Keratinocyte (primary cell): ENCODE measurements at regions not wholly inside any gene's neighbourhood (a gene's known extent, or its start where the extent isn't known, plus 50 kb on each side); places are given as distances from the start of the nearest gene placed in this dataset.

Source experiments
- DNase-seq: peaks from one replicate; pipeline ENCODE4 v3.0.0-alpha.2; 2011; ENCODE audit warnings: low read depth, missing footprints, low spot score
- FAIRE-seq: peaks from 2 replicates; lab custom pipeline; 2011; peaks lifted over from hg19 to GRCh38; lab: Jason Lieb, UNC
- H2AFZ ChIP-seq: 2 replicates; pipeline ENCODE4 v1.6.0; 2012; ENCODE audit warnings: low read length, control low read depth, inconsistent platforms; ENCODE audit not compliant: control insufficient read depth
- H3K27ac ChIP-seq: 2 replicates; pipeline ENCODE4 v1.5.1; 2011; ENCODE audit warnings: low read length; ENCODE audit not compliant: control insufficient read depth, insufficient read depth
- H3K27me3 ChIP-seq: 3 replicates; pipeline ENCODE4 v1.6.0; 2011; ENCODE audit warnings: low read length; ENCODE audit not compliant: control insufficient read depth, insufficient read depth; ENCODE audit errors: extremely low read depth
- H3K36me3 ChIP-seq, 2 experiments: 2 replicates in 1 of 2; 3 replicates in 1 of 2; pipeline ENCODE4 v1.5.1; 2011; ENCODE audit warnings: low read length in 2 of 2, mild to moderate bottlenecking in 1 of 2; ENCODE audit not compliant: control insufficient read depth in 2 of 2, insufficient read depth in 2 of 2; ENCODE audit errors: extremely low read depth in 1 of 2
- H3K4me1 ChIP-seq: 3 replicates; pipeline ENCODE4 v1.5.1; 2011; ENCODE audit warnings: low read length; ENCODE audit not compliant: control insufficient read depth, insufficient read depth; ENCODE audit errors: extremely low read depth
- H3K4me2 ChIP-seq: 3 replicates; pipeline ENCODE4 v1.6.0; 2011; ENCODE audit warnings: low read depth, low read length; ENCODE audit not compliant: control insufficient read depth, insufficient read depth; ENCODE audit errors: extremely low read depth
- H3K4me3 ChIP-seq, 3 experiments: fragments of 200-600 bp in 1 of 3; sonication (generic) in 1 of 3; 2 replicates in 2 of 3; 3 replicates in 1 of 3; pipeline ENCODE4 v1.5.1; 2011 to 2016; ENCODE audit warnings: low read length in 3 of 3, mild to moderate bottlenecking in 3 of 3, control low read depth in 2 of 3, inconsistent platforms in 1 of 3, low read depth in 1 of 3, mixed read lengths in 1 of 3, mixed run types in 1 of 3, moderate library complexity in 1 of 3; ENCODE audit not compliant: control insufficient read depth in 2 of 3, insufficient read depth in 2 of 3; ENCODE audit errors: extremely low read depth in 1 of 3
- H3K79me2 ChIP-seq: 2 replicates; pipeline ENCODE4 v1.6.0; 2012; ENCODE audit warnings: low read length; ENCODE audit not compliant: control insufficient read depth, insufficient read depth
- H3K9ac ChIP-seq: 3 replicates; pipeline ENCODE4 v1.6.0; 2011; ENCODE audit warnings: low read length; ENCODE audit not compliant: control insufficient read depth, insufficient read depth; ENCODE audit errors: extremely low read depth
- H3K9me1 ChIP-seq: 3 replicates; pipeline ENCODE4 v1.6.0; 2011; ENCODE audit warnings: low read length; ENCODE audit not compliant: control insufficient read depth, insufficient read depth; ENCODE audit errors: extremely low read depth
- H3K9me3 ChIP-seq: 2 replicates; pipeline ENCODE4 v1.5.1; 2012; ENCODE audit warnings: low read depth, low read length; ENCODE audit not compliant: control insufficient read depth
- H4K20me1 ChIP-seq: 3 replicates; pipeline ENCODE4 v1.6.0; 2011; ENCODE audit warnings: low read length; ENCODE audit not compliant: control insufficient read depth, insufficient read depth; ENCODE audit errors: extremely low read depth
- EZH2 ChIP-seq: IDR thresholded peaks from one replicate; pipeline ENCODE4 v1.6.1; 2012; ENCODE audit warnings: inconsistent platforms, mild to moderate bottlenecking, low read length, moderate library complexity
- dilution Hi-C: fragments of 300-500 bp; cut with MboI; formaldehyde crosslinking; loops from one replicate; pipeline ENCODE4 v1.7.0; 2020; ENCODE audit warnings: low sequenced_read_pairs; ENCODE audit not compliant: extremely low pct_ligation_motif_present
- TF ChIP-seq, protein P1 (sequence below), 3 experiments: IDR thresholded peaks in 1 of 3; conservative IDR thresholded peaks in 1 of 3; optimal IDR thresholded peaks in 1 of 3; 2 replicates in 2 of 3; 3 replicates in 1 of 3; pipeline versions ENCODE3 to v1.5.1; 2011; ENCODE audit warnings: low read length in 3 of 3, mild to moderate bottlenecking in 3 of 3, moderate library complexity in 2 of 3, control low read depth in 1 of 3, inconsistent platforms in 1 of 3; ENCODE audit not compliant: insufficient read depth in 2 of 3; ENCODE audit errors: extremely low read depth in 1 of 3

DNA sequence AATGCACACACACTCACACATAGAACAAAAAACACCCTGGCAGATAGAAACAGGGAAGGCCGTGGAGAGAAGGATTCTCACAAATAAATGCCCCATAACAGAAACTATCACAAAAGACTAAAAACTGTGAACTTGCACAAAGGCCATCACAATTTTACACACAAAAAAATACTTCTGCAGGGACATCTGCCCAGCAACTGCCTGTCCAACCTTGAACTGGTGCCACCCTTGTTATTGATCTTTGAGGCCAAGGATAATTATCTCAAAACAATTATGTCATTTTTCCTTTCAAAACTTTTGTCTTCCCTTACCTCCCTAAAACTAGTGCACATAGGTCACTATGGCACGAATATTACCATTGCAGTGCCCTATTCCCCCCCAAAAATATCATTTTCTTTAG, 143.8 kb upstream of the KCTD3 start:
- Histone ChIP-seq H3K9ac (no peak overlapping the region), H3K79me2 (no peaks in the 10 kb centered on the region), H3K9me1 (no peaks in the 10 kb centered on the region), H3K36me3 (no peaks in the 10 kb centered on the region), H3K27me3 (no peaks in the 10 kb centered on the region), H3K27ac (no peak overlapping the region), H3K9me3 (no peaks in the 10 kb centered on the region), H4K20me1 (no peaks in the 10 kb centered on the region), H3K4me2 (no peak overlapping the region), H3K4me1 (no peaks in the 10 kb centered on the region), H2AFZ (no peak overlapping the region), H3K4me3 (no peak overlapping the region)
- TF ChIP-seq, protein P1, sequence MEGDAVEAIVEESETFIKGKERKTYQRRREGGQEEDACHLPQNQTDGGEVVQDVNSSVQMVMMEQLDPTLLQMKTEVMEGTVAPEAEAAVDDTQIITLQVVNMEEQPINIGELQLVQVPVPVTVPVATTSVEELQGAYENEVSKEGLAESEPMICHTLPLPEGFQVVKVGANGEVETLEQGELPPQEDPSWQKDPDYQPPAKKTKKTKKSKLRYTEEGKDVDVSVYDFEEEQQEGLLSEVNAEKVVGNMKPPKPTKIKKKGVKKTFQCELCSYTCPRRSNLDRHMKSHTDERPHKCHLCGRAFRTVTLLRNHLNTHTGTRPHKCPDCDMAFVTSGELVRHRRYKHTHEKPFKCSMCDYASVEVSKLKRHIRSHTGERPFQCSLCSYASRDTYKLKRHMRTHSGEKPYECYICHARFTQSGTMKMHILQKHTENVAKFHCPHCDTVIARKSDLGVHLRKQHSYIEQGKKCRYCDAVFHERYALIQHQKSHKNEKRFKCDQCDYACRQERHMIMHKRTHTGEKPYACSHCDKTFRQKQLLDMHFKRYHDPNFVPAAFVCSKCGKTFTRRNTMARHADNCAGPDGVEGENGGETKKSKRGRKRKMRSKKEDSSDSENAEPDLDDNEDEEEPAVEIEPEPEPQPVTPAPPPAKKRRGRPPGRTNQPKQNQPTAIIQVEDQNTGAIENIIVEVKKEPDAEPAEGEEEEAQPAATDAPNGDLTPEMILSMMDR (optimal IDR thresholded peaks at IDR 0.05 in 1 of 3, IDR thresholded peaks at IDR 0.05 in 1 of 3, conservative IDR thresholded peaks at IDR 0.05 in 1 of 3; ENCODE audit: extremely low read depth in 1 of 3, insufficient read depth in 2 of 3, low read length in 3 of 3) = no peak
- TF ChIP-seq EZH2 = no peak
- no peak for DNase-seq
- FAIRE-seq = no peak
- dilution Hi-C loops = no loop called here

DNA sequence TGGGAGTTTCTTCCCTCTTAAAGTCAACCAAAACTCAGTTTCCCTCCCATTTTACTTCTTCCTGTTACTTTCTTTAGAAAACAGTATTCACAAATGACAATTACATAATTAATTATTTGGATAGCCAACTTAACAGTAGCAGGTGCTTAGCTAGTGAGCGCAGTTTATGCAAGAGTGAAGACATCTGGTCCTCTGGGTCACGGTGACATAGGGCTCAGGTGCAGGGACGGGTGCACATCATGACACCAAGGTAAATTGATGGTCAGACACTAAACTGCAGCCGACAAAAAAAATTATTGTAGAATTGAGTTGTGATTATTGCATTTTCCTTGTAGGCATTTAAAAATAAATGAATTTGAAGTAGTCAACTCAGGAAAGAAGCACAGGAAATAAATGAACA, 142.0 kb upstream of the KCTD3 start:
- Histone ChIP-seq H2AFZ (no peak overlapping the region), H3K36me3 (no peaks in the 10 kb centered on the region), H3K9me3 (no peaks in the 10 kb centered on the region), H3K4me2 (no peak overlapping the region), H4K20me1 (no peaks in the 10 kb centered on the region), H3K9me1 (no peaks in the 10 kb centered on the region), H3K9ac (no peak overlapping the region), H3K27ac (no peak overlapping the region), H3K4me1 (no peaks in the 10 kb centered on the region), H3K79me2 (no peaks in the 10 kb centered on the region), H3K4me3 (no peak overlapping the region), H3K27me3 (no peaks in the 10 kb centered on the region)
- TF ChIP-seq, protein P1 (optimal IDR thresholded peaks at IDR 0.05 in 1 of 3, IDR thresholded peaks at IDR 0.05 in 1 of 3, conservative IDR thresholded peaks at IDR 0.05 in 1 of 3; ENCODE audit: extremely low read depth in 1 of 3, insufficient read depth in 2 of 3, low read length in 3 of 3) = no peak
- no peak for TF ChIP-seq EZH2
- FAIRE-seq (no peak), DNase-seq (no peak)
- dilution Hi-C loops = no loop called here
